ENCODE measurements at regions not wholly inside any gene's neighbourhood (a gene's known extent, or its start where the extent isn't known, plus 50 kb on each side); places are given as distances from the start of the nearest gene placed in this dataset.
"Not testable (repeated sequence)": the region's sequence is repeated elsewhere in the genome, so short reads cannot be mapped to it uniquely, and the experiment has no call there.

DNA sequence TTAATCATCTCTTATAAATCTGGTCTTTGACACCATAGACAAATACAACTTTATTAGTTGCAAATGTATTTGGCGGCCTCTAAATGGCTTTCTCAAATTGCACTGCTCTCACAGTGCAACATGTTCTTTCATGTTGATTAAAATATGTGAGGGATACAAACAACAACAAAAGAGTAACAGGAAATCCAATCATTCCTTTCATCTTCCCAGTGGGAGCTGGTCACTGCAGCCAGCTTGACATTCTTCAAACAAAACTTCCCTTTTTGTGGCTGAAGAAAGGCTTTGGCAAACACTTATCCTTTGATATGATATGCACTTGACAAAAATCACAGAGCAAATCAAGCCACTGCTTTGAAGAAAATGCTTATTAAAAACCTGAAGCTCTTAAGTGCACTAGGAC, 973.6 kb downstream of the EPHA3 start:
- no peak for DNase-seq (ENCODE audit: low read depth, low spot score)
- Histone ChIP-seq H3K4me3 (ENCODE audit: low read depth, low read length) (no peak overlapping the region), H3K9me3 (ENCODE audit: control insufficient read depth, insufficient read depth, low read length) (no peaks in the 10 kb centered on the region), H3K27me3 (ENCODE audit: control insufficient read depth, insufficient read depth, low read length) (no peaks in the 10 kb centered on the region), H3K27ac (ENCODE audit: low read depth, low read length) (no peak overlapping the region)
- CTCF ChIA-PET, result no interaction called here
- TF ChIP-seq, protein P1, sequence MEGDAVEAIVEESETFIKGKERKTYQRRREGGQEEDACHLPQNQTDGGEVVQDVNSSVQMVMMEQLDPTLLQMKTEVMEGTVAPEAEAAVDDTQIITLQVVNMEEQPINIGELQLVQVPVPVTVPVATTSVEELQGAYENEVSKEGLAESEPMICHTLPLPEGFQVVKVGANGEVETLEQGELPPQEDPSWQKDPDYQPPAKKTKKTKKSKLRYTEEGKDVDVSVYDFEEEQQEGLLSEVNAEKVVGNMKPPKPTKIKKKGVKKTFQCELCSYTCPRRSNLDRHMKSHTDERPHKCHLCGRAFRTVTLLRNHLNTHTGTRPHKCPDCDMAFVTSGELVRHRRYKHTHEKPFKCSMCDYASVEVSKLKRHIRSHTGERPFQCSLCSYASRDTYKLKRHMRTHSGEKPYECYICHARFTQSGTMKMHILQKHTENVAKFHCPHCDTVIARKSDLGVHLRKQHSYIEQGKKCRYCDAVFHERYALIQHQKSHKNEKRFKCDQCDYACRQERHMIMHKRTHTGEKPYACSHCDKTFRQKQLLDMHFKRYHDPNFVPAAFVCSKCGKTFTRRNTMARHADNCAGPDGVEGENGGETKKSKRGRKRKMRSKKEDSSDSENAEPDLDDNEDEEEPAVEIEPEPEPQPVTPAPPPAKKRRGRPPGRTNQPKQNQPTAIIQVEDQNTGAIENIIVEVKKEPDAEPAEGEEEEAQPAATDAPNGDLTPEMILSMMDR (IDR thresholded peaks at IDR 0.05; ENCODE audit: low read depth, low read length), result no peak
- POLR2A ChIA-PET, result no interaction called here

DNA sequence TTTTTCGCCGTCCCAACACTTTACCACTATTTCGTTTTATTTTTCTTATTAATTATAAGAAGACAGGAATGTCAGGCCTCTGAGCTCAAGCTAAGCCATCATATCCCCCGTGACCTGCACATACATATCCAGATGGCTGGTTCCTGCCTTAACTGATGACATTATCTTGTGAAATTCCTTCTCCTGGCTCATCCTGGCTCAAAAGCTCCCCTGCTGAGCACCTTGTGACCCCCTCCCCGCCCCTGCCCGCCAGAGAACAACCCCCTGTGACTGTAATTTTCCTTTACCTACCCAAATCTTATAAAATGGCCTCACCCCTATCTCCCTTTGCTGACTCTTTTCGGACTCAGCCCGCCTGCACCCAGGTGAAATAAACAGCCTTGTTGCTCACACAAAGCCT, 978.9 kb downstream of the EPHA3 start:
- CTCF ChIA-PET, result not testable (repeated sequence)

DNA sequence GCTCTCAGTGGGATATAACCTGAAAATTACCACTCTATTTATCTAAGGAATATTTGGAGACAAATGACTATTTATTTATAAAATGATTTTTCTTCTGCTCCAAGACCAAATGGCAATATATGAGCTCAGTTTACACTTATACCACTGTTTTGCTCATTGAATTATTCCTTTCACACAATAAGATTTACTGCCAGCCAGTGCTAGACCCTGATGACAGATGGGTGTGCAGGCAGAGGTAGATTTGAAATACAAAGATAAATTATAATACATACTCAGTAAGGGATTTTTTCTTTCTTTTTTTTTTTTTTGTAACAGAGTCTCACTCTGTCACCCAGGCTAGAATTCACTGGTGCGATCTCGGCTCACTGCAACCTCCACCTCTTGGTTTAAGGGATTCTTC, 980.3 kb downstream of the EPHA3 start:
- ChIA-PET CTCF (interaction anchor here (1.0 kb wide), 1 partner anchor 19 kb away, joined by 3 read pairs; no protein-coding TSS in a partner anchor), POLR2A (no interaction called here)
- no peaks in the 10 kb centered on the region for H3K9me3 ChIP-seq (ENCODE audit: control insufficient read depth, insufficient read depth, low read length)

More for the DNA sequence above, 978.9 kb downstream of the EPHA3 start:
- POLR2A ChIA-PET; H3K9me3 ChIP-seq (ENCODE audit: control insufficient read depth, insufficient read depth, low read length); H3K27me3 ChIP-seq (ENCODE audit: control insufficient read depth, insufficient read depth, low read length); H3K27ac ChIP-seq (ENCODE audit: low read depth, low read length); H3K4me3 ChIP-seq (ENCODE audit: low read depth, low read length); DNase-seq (ENCODE audit: low read depth, low spot score): not testable (repeated sequence)

DNA sequence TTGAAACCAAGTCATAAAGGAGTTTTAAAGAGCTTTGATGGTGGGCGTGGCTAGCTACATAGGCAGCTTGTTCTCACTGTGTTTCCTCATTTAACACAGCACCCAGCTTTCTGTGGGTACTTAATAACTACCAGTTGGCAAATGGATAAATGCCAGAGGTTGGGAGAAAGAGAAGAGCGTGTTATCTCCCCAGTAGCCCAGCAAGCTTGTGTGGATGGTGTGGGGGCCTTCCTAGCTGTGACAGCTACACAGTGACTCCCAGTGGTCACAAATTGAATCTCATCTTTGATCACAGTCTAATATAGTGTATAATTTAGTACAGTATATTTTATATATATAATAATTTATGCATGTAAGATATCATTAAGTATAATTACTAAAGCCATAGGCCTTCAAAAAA, 984.1 kb downstream of the EPHA3 start:
- Histone ChIP-seq H3K27ac (ENCODE audit: low read depth, low read length) (no peak overlapping the region), H3K27me3 (ENCODE audit: control insufficient read depth, insufficient read depth, low read length) (no peaks in the 10 kb centered on the region), H3K4me3 (ENCODE audit: low read depth, low read length) (no peak overlapping the region), H3K9me3 (ENCODE audit: control insufficient read depth, insufficient read depth, low read length) (no peaks in the 10 kb centered on the region)
- DNase-seq (ENCODE audit: low read depth, low spot score), result no peak
- ChIA-PET CTCF (interaction anchor here (0.6 to 1.4 kb wide), 3 partner anchors 1871 to 1885 kb away, joined by 3 to 4 read pairs (median 3); no protein-coding TSS in a partner anchor), POLR2A (no interaction called here)
- TF ChIP-seq, protein P1 (IDR thresholded peaks at IDR 0.05; ENCODE audit: low read depth, low read length), result peak; percentile 49

More for the DNA sequence above, 980.3 kb downstream of the EPHA3 start:
- no peaks in the 10 kb centered on the region for H3K27me3 ChIP-seq (ENCODE audit: control insufficient read depth, insufficient read depth, low read length)
- DNase-seq (ENCODE audit: low read depth, low spot score), result no peak
- H3K4me3 ChIP-seq (ENCODE audit: low read depth, low read length), result no peak overlapping the region
- TF ChIP-seq, protein P1 (IDR thresholded peaks at IDR 0.05; ENCODE audit: low read depth, low read length), result no peak
- H3K27ac ChIP-seq (ENCODE audit: low read depth, low read length), result no peak overlapping the region

DNA sequence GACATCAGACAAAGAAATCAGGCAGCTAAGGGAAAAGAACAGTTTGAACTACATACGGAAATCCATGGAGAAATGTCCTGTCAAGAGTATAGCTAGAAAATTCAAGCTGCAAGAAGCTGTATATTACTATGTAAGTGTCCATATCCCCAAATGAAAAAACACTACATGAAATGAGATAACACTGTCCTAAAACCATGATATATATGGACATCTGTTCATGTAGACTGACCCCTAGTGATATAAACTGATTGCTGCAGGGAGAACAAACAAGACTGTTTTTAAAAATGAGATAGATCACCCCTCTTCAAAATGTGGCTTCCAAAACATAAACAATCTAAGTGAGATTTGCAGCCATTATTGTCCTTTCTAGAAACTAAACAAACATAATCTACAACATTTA, 985.6 kb downstream of the EPHA3 start:
- no peaks in the 10 kb centered on the region for H3K27me3 ChIP-seq (ENCODE audit: control insufficient read depth, insufficient read depth, low read length)
- H3K9me3 ChIP-seq (ENCODE audit: control insufficient read depth, insufficient read depth, low read length), result no peaks in the 10 kb centered on the region
- ChIA-PET CTCF (no interaction called here), POLR2A (no interaction called here)
- H3K4me3 ChIP-seq (ENCODE audit: low read depth, low read length), result no peak overlapping the region
- no peak for DNase-seq (ENCODE audit: low read depth, low spot score)
- no peak overlapping the region for H3K27ac ChIP-seq (ENCODE audit: low read depth, low read length)
- TF ChIP-seq, protein P1 (IDR thresholded peaks at IDR 0.05; ENCODE audit: low read depth, low read length), result peak; percentile 47

DNA sequence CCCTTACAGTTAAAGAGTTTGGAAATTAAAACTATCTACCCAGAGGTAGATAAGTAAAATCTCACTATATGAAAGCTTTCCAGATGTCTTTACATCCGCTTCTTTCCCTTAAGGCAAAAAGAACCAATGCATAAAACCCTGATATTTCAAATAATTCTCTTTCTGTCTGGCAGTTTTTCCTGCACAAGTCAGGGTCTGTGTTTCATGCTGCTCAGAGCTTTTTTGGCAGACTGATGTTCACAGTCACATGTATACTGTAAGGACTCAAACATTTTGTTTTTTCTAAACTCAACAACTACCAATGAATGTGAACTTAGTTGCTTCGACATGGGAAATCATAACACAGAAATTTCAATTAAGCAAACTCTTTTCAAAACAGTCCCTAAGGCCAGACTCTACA, 988.4 kb downstream of the EPHA3 start:
- H3K4me3 ChIP-seq (ENCODE audit: low read depth, low read length), result no peak overlapping the region
- no peaks in the 10 kb centered on the region for H3K9me3 ChIP-seq (ENCODE audit: control insufficient read depth, insufficient read depth, low read length)
- DNase-seq (ENCODE audit: low read depth, low spot score), result no peak
- TF ChIP-seq, protein P1 (IDR thresholded peaks at IDR 0.05; ENCODE audit: low read depth, low read length), result no peak
- no peak overlapping the region for H3K27ac ChIP-seq (ENCODE audit: low read depth, low read length)
- H3K27me3 ChIP-seq (ENCODE audit: control insufficient read depth, insufficient read depth, low read length), result no peaks in the 10 kb centered on the region
- POLR2A ChIA-PET, result no interaction called here
- CTCF ChIA-PET, result no interaction called here
